DOHH2 (cell line): ENCODE measurements at regions not wholly inside any gene's neighbourhood (a gene's known extent, or its start where the extent isn't known, plus 50 kb on each side); places are given as distances from the start of the nearest gene placed in this dataset.

Experiments used
- H3F3A ChIP-seq: fragments of 200-600 bp; sonication (generic), shearing (Covaris generic); 2 replicates; pipeline ENCODE4 v1.6.0; 2016; ENCODE audit warnings: antibody characterized with exemption, mild to moderate bottlenecking; ENCODE audit not compliant: control insufficient read depth, insufficient read depth
- H3K27ac ChIP-seq: fragments of 200-600 bp; sonication (generic); 2 replicates; pipeline ENCODE4 v1.5.1; 2014; ENCODE audit warnings: low read depth, mild to moderate bottlenecking, low read length, moderate library complexity
- H3K27me3 ChIP-seq: fragments of 200-600 bp; sonication (generic); 2 replicates; pipeline ENCODE4 v1.6.1; 2014; ENCODE audit warnings: mild to moderate bottlenecking, low read length, mixed read lengths; ENCODE audit not compliant: control insufficient read depth
- H3K36me3 ChIP-seq: fragments of 200-600 bp; sonication (generic); 2 replicates; pipeline ENCODE4 v1.6.1; 2014; ENCODE audit warnings: mild to moderate bottlenecking, low read length, moderate library complexity, mixed read lengths; ENCODE audit not compliant: control insufficient read depth
- H3K4me1 ChIP-seq: fragments of 200-600 bp; sonication (generic); 2 replicates; pipeline ENCODE4 v1.6.1; 2014; ENCODE audit warnings: mild to moderate bottlenecking, low read length, mixed read lengths; ENCODE audit not compliant: control insufficient read depth
- H3K4me2 ChIP-seq: fragments of 200-600 bp; sonication (generic); 2 replicates; pipeline ENCODE4 v1.6.0; 2014; ENCODE audit warnings: mild to moderate bottlenecking, low read length, moderate library complexity
- H3K4me3 ChIP-seq: fragments of 200-600 bp; sonication (generic); 2 replicates; pipeline ENCODE4 v1.5.1; 2014; ENCODE audit warnings: mild to moderate bottlenecking, low read length, mixed read lengths
- H3K79me2 ChIP-seq: fragments of 200-600 bp; sonication (generic); 2 replicates; pipeline ENCODE4 v1.6.1; 2014; ENCODE audit warnings: mild to moderate bottlenecking, low read length, mixed read lengths; ENCODE audit not compliant: control insufficient read depth
- H3K9me2 ChIP-seq: fragments of 200-600 bp; sonication (generic); replicated peaks from 2 replicates; pipeline ENCODE4 v1.6.1; 2014; ENCODE audit warnings: mild to moderate bottlenecking, low read length, mixed read lengths; ENCODE audit not compliant: control insufficient read depth
- H3K9me3 ChIP-seq: fragments of 200-600 bp; sonication (generic); 2 replicates; pipeline ENCODE4 v1.6.1; 2014; ENCODE audit warnings: antibody characterized with exemption, low read length, mixed read lengths; ENCODE audit not compliant: control insufficient read depth, insufficient read depth
- H4K20me1 ChIP-seq: fragments of 200-600 bp; sonication (generic); 2 replicates; pipeline ENCODE4 v1.6.0; 2014; ENCODE audit warnings: low read depth, mild to moderate bottlenecking, antibody characterized with exemption, low read length, moderate library complexity; ENCODE audit not compliant: control insufficient read depth, insufficient read depth
- CTCF ChIP-seq: fragments of 200-600 bp; sonication (generic); IDR thresholded peaks from one replicate; pipeline ENCODE4 v1.5.1; 2014; ENCODE audit warnings: antibody characterized with exemption, mild to moderate bottlenecking, low read depth, low read length; ENCODE audit not compliant: poor library complexity, severe bottlenecking
- EZH2phosphoT487 ChIP-seq: fragments of 200-600 bp; sonication (generic); IDR thresholded peaks from 2 replicates; pipeline ENCODE4 v1.6.1; 2017; ENCODE audit warnings: borderline replicate concordance, mild to moderate bottlenecking, antibody characterized with exemption, low read length, moderate library complexity, mixed read lengths

DNA sequence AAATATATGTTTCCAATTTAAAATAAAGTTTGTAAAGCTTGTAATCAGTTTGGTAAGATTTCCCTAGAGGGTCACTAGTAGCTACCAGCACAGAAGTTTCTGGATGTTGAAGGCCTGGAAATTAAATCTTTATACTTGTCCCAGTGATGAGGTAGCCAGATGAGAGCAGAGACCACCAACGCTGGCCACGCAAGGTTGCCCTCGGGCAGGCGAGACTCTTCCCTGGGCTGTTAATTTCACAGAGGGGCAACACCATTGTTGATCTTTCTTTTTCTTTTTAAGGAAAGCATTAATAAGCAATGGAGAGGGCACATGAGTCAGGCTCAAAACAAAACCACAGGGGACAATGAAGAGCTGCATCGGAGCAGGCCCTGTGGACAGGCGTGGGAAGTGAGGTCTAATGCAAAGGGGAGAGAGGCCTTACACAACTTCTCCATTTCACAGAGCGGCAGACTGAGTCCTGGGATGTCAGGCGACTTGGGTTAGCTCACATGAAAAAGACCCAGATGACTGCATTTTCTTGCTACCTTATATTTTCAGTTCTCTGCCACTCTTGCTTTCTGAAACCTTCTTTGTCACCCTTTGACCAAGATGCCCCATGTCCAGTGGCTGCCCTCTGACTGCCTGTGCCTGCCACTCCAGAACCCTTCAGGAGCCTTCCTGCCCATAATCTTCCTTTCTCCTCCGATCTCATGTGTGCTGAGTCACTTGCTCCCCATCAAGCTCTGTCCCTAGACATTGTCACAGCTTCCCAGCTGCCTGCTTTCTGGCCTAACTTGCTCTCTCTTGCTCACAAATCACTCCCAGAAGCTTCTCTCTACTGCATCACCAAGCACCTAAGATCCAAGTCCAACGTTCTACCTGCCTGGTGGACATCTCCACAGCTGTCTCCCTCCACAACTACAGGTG, 107.7 kb upstream of the CDYL start:
- no peak overlapping the region for H3K27ac ChIP-seq
- no peak overlapping the region for H3K4me3 ChIP-seq
- H3K4me1 ChIP-seq, result no peaks in the 10 kb centered on the region
- no peaks in the 10 kb centered on the region for H3K27me3 ChIP-seq
- H3K9me3 ChIP-seq, result no peaks in the 10 kb centered on the region
- H4K20me1 ChIP-seq, result no peaks in the 10 kb centered on the region
- no peak overlapping the region for H3K4me2 ChIP-seq
- H3K79me2 ChIP-seq, result no peaks in the 10 kb centered on the region
- H3K9me2 ChIP-seq, result no peaks in the 10 kb centered on the region
- no peaks in the 10 kb centered on the region for H3F3A ChIP-seq
- no peak for TF ChIP-seq CTCF
- TF ChIP-seq EZH2phosphoT487, result no peak
- H3K36me3 ChIP-seq, result no peaks in the 10 kb centered on the region

DNA sequence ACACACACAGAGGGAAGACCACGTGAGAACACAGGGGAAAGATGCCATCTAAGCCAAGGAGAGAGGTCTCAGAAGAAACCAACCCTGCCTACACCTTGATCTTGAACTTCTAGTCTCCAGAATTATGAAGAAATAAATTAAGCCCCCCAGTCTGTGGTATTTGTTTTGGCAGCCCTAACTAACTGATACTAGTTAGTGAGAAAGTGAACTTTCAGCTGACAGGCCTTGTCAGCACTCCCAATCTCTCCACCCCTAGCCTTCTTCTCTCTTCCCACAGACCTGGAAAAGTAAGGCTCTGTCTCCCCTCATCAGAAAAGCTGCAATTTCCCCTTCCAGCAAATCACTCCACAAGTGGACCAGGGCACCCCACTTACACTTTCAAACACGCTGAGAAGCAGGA, 108.6 kb upstream of the CDYL start:
- TF ChIP-seq CTCF (no peak), EZH2phosphoT487 (no peak)
- no peaks in the 10 kb centered on the region for H3K27me3 ChIP-seq
- no peaks in the 10 kb centered on the region for H3K9me2 ChIP-seq
- no peaks in the 10 kb centered on the region for H4K20me1 ChIP-seq
- no peaks in the 10 kb centered on the region for H3K4me1 ChIP-seq
- no peaks in the 10 kb centered on the region for H3K36me3 ChIP-seq
- no peak overlapping the region for H3K27ac ChIP-seq
- H3F3A ChIP-seq, result no peaks in the 10 kb centered on the region
- H3K4me3 ChIP-seq, result no peak overlapping the region
- no peaks in the 10 kb centered on the region for H3K9me3 ChIP-seq
- H3K79me2 ChIP-seq, result no peaks in the 10 kb centered on the region
- H3K4me2 ChIP-seq, result no peak overlapping the region

DNA sequence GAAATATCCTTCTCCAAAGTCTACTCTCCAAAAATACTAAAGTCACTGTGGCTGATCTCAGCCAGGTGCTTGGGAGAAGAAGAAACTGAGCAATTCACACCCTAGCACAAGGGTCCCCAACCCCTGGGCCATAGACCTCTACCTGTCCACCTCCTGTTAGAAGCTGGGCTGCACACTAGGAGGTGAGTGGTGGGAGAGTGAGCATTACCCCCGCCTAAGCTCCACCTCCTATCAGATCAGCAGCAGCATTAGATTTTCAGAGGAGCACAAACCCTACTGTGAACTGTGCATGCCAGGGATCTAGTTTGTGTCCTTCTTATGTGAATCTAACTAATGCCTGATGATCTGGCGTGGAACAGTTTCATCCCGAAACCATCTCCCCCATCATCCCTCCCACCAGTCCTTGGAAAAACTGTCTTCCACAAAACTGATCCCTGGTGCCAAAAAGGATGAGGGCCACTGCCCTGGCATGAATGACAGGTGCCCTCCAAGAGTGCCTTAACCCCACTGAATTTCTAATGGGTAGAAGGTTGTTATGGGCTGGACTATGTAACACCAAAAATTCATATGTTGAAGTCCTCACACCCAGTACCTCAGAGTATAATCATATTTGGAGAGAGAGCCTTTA, 109.2 kb upstream of the CDYL start:
- no peaks in the 10 kb centered on the region for H3K9me3 ChIP-seq
- no peak for TF ChIP-seq CTCF
- TF ChIP-seq EZH2phosphoT487, result no peak
- H3K27ac ChIP-seq, result no peak overlapping the region
- H3K9me2 ChIP-seq, result no peaks in the 10 kb centered on the region
- no peaks in the 10 kb centered on the region for H3K79me2 ChIP-seq
- H4K20me1 ChIP-seq, result no peaks in the 10 kb centered on the region
- H3K4me3 ChIP-seq, result no peak overlapping the region
- H3K4me1 ChIP-seq, result no peaks in the 10 kb centered on the region
- no peaks in the 10 kb centered on the region for H3K27me3 ChIP-seq
- H3K4me2 ChIP-seq, result no peak overlapping the region
- no peaks in the 10 kb centered on the region for H3F3A ChIP-seq
- no peaks in the 10 kb centered on the region for H3K36me3 ChIP-seq
